ENCODE measurements at regions not wholly inside any gene's neighbourhood (a gene's known extent, or its start where the extent isn't known, plus 50 kb on each side); places are given as distances from the start of the nearest gene placed in this dataset.

- H3K4me1 ChIP-seq (ENCODE audit: control insufficient read depth, insufficient read depth, low read length), result no peaks in the 10 kb centered on the region
- CTCF ChIA-PET, result no interaction called here
- in situ Hi-C loops (cut with HindIII; ENCODE audit: low pct_unique_long_range_greater_than_20kb, low sequenced_read_pairs) (no loop called here), intact Hi-C loops (cut with micrococcal nuclease; ENCODE audit: unreplicated experiment) (no loop called here)
- no peaks in the 10 kb centered on the region for H3K36me3 ChIP-seq (ENCODE audit: control insufficient read depth, insufficient read depth, low read length)
- POLR2A ChIA-PET, result no interaction called here
- H3K27me3 ChIP-seq (ENCODE audit: control insufficient read depth, insufficient read depth, low read length), result peaks cover 4% of the 10 kb centered on the region; the same call in 1 of the 2 replicates
- no peak overlapping the region for H3K4me3 ChIP-seq (ENCODE audit: low read depth in 2 of 2, low read length in 2 of 2)
- no peak overlapping the region for H3K27ac ChIP-seq (ENCODE audit: low read length)
- H3K9me3 ChIP-seq (ENCODE audit: control insufficient read depth, insufficient read depth, low read depth, low read length), result no peaks in the 10 kb centered on the region
- ATAC-seq (no peak), DNase-seq (ENCODE audit: low read depth, low spot score) (no peak)
- BruUV-seq (replicated peaks), result no TSS peak
- TF ChIP-seq CTCF (IDR thresholded peaks at IDR 0.05) (no peak), SIN3A (IDR thresholded peaks at IDR 0.05; ENCODE audit: borderline replicate concordance, insufficient read depth, low read depth, low read length) (no peak), POLR2AphosphoS5 (IDR thresholded peaks at IDR 0.05; ENCODE audit: low read depth, low read length) (no peak), REST (IDR thresholded peaks at IDR 0.05; ENCODE audit: insufficient read depth in 1 of 2, low read depth in 2 of 2, low read length in 1 of 2) (no peak), TCF7L2 (IDR thresholded peaks at IDR 0.05; ENCODE audit: low read depth, low read length) (no peak)
These were observed 502.3 kb downstream of the TCERG1L start for GRCh38 chr10:130809181-130809580.

GRCh38 chr10:130809761-130810515 is 501.6 kb downstream of the TCERG1L start:
- Histone ChIP-seq H3K9me3 (ENCODE audit: control insufficient read depth, insufficient read depth, low read depth, low read length) (no peaks in the 10 kb centered on the region), H3K27ac (ENCODE audit: low read length) (no peak overlapping the region), H3K27me3 (ENCODE audit: control insufficient read depth, insufficient read depth, low read length) (peaks cover 4% of the 10 kb centered on the region; the same call in 1 of the 2 replicates), H3K4me1 (ENCODE audit: control insufficient read depth, insufficient read depth, low read length) (no peaks in the 10 kb centered on the region), H3K4me3 (ENCODE audit: low read depth in 2 of 2, low read length in 2 of 2) (no peak overlapping the region), H3K36me3 (ENCODE audit: control insufficient read depth, insufficient read depth, low read length) (no peaks in the 10 kb centered on the region)
- intact Hi-C loops (cut with micrococcal nuclease; ENCODE audit: unreplicated experiment), result no loop called here
- ATAC-seq (0 out of 2 replicates have a peak, but pooled peaks have one; percentile 48), DNase-seq (ENCODE audit: low read depth, low spot score) (no peak)
- CTCF ChIA-PET, result no interaction called here
- TF ChIP-seq REST (IDR thresholded peaks at IDR 0.05; ENCODE audit: insufficient read depth in 1 of 2, low read depth in 2 of 2, low read length in 1 of 2) (no peak), SIN3A (IDR thresholded peaks at IDR 0.05; ENCODE audit: borderline replicate concordance, insufficient read depth, low read depth, low read length) (no peak), TCF7L2 (IDR thresholded peaks at IDR 0.05; ENCODE audit: low read depth, low read length) (no peak), POLR2AphosphoS5 (IDR thresholded peaks at IDR 0.05; ENCODE audit: low read depth, low read length) (no peak), CTCF (IDR thresholded peaks at IDR 0.05) (no peak)
- POLR2A ChIA-PET, result interaction anchor here (0.7 kb wide), 1 partner anchor 11 kb away, joined by 5 read pairs; no protein-coding TSS in a partner anchor
- in situ Hi-C loops (cut with HindIII; ENCODE audit: low pct_unique_long_range_greater_than_20kb, low sequenced_read_pairs), result no loop called here
- no TSS peak for BruUV-seq (replicated peaks)
